GM06990 (cell line): ENCODE measurements at regions not wholly inside any gene's neighbourhood (a gene's known extent, or its start where the extent isn't known, plus 50 kb on each side); places are given as distances from the start of the nearest gene placed in this dataset.

Experiments used
- DNase-seq: peaks from one replicate; pipeline ENCODE4 v3.0.0-alpha.2; 2011; ENCODE audit not compliant: insufficient read length; ENCODE audit errors: extremely low read depth
- H3K27me3 ChIP-seq: replicated peaks from 2 replicates; pipeline ENCODE4 v1.6.0; 2011; ENCODE audit warnings: low read length; ENCODE audit not compliant: control insufficient read depth, insufficient read depth
- H3K36me3 ChIP-seq: 2 replicates; pipeline ENCODE4 v1.5.1; 2011; ENCODE audit warnings: low read length; ENCODE audit not compliant: control insufficient read depth, insufficient read depth
- H3K4me3 ChIP-seq: replicated peaks from 2 replicates; pipeline ENCODE4 v1.5.1; 2011; ENCODE audit warnings: low read depth, mild to moderate bottlenecking, control low read depth, low read length
- CTCF ChIP-seq: IDR thresholded peaks from 2 replicates; pipeline ENCODE4 v1.5.1; 2011; ENCODE audit warnings: low read length, control low read depth, mild to moderate bottlenecking, inconsistent platforms; ENCODE audit not compliant: insufficient read depth, poor library complexity, severe bottlenecking

GRCh38 chr2:144152817-144153271 is 367.1 kb downstream of the ZEB2 start:
- no peak for DNase-seq
- no peak for TF ChIP-seq CTCF
- H3K36me3 ChIP-seq, result no peaks in the 10 kb centered on the region

GRCh38 chr2:144151851-144152250 is 368.1 kb downstream of the ZEB2 start:
- TF ChIP-seq CTCF, result no peak

More at GRCh38 chr2:144152817-144153271, 367.1 kb downstream of the ZEB2 start:
- H3K27me3 ChIP-seq, result no peaks in the 10 kb centered on the region
- no peak overlapping the region for H3K4me3 ChIP-seq

GRCh38 chr2:144151405-144151804 is 368.5 kb downstream of the ZEB2 start:
- Histone ChIP-seq H3K27me3 (no peaks in the 10 kb centered on the region), H3K4me3 (no peak overlapping the region), H3K36me3 (no peaks in the 10 kb centered on the region)
- DNase-seq, result no peak
- TF ChIP-seq CTCF, result no peak

More at GRCh38 chr2:144151851-144152250, 368.1 kb downstream of the ZEB2 start:
- no peak for DNase-seq
- no peaks in the 10 kb centered on the region for H3K36me3 ChIP-seq
- no peaks in the 10 kb centered on the region for H3K27me3 ChIP-seq
- no peak overlapping the region for H3K4me3 ChIP-seq

- no peak for TF ChIP-seq CTCF
- no peak for DNase-seq
- Histone ChIP-seq H3K27me3 (no peaks in the 10 kb centered on the region), H3K36me3 (no peaks in the 10 kb centered on the region), H3K4me3 (no peak overlapping the region)
Measured at GRCh38 chr2:144147356-144147755, 372.6 kb downstream of the ZEB2 start.

GRCh38 chr2:144146876-144147275 is 373.0 kb downstream of the ZEB2 start:
- no peak for DNase-seq
- TF ChIP-seq CTCF, result no peak
- no peaks in the 10 kb centered on the region for H3K36me3 ChIP-seq
- no peaks in the 10 kb centered on the region for H3K27me3 ChIP-seq
- H3K4me3 ChIP-seq, result no peak overlapping the region

- no peak for DNase-seq
- Histone ChIP-seq H3K4me3 (no peak overlapping the region), H3K36me3 (no peaks in the 10 kb centered on the region), H3K27me3 (no peaks in the 10 kb centered on the region)
- TF ChIP-seq CTCF, result no peak
Measured at GRCh38 chr2:144146076-144146475, 373.8 kb downstream of the ZEB2 start.
